GM21447 (cell line): ENCODE measurements at regions not wholly inside any gene's neighbourhood (a gene's known extent, or its start where the extent isn't known, plus 50 kb on each side); places are given as distances from the start of the nearest gene placed in this dataset.
"Not testable (repeated sequence)": the region's sequence is repeated elsewhere in the genome, so short reads cannot be mapped to it uniquely, and the experiment has no call there.

Experiments
- ATAC-seq: cut with Tn5 transposase; IDR thresholded peaks from one replicate; pipeline ENCODE4 v1.9.1; 2021; ENCODE audit not compliant: unreplicated experiment

DNA sequence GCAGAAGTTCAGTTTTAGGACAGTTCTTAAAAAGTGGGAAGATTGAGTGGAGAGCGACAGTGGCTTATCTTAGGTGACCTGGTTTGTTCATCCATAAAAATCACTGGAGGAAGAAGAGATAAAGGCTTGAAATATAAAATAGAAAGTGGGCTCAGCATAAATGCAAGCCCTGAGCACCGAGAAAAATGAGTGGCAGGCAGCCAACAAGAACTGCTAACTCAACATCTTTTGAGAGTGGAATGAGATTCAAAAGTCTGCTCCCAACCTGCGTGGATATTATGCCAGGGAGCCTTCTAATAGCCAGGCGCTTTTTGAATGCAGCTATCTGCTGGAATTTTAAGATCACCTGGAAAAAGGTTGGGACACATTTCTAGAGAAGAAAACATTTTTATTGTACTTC, 666.5 kb downstream of the FLRT2 start:
- ATAC-seq: no peak

GRCh38 chr14:86193756-86194155, 663.8 kb downstream of the FLRT2 start:
- ATAC-seq: no peak

GRCh38 chr14:86179980-86180379, 650.0 kb downstream of the FLRT2 start:
- ATAC-seq: no peak

DNA sequence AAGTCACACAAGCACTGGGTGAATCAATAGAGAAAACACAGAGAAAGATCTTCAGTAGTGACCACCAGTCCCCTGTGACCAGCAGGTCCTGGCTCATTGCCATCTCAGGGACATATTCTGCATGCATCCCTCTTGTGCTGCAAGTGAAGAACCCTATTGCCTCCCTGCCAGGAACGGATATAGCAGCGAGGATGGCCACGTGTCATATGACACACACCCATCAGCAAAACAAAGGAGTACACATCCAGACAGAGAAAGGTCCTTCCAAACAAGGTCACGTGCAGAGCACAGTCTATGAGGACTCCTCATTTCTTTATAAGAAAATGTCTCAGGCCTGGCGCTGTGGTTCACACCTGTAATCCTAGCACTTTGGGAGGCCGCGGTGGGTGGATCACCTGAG, 638.4 kb downstream of the FLRT2 start:
- ATAC-seq: no peak

GRCh38 chr14:86166541-86166940, 636.6 kb downstream of the FLRT2 start:
- no peak for ATAC-seq

GRCh38 chr14:86153480-86153879, 623.5 kb downstream of the FLRT2 start:
- ATAC-seq: no peak

GRCh38 chr14:86143248-86143647, 613.3 kb downstream of the FLRT2 start:
- no peak for ATAC-seq

- ATAC-seq: no peak
Measured at GRCh38 chr14:86141966-86142365, 612.0 kb downstream of the FLRT2 start.

DNA sequence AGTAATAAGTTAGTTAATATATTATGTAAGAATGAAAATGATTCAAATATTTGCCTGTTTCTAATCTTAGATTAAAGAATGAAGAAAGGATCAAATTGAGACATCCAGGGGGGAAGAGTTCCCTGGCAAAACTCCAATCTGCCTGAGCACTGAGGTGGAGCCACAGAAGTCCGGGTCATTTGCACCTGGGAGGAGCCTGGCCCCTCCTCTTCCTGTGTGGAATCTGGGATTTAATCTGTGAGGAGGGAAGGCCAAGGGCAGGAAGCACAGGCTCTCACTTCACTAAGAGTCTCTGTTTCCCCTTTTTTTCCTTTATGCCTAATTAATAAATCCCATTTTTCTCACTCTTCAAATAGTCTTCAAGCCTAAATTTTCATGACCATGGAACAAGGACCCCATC, 599.5 kb downstream of the FLRT2 start:
- no peak for ATAC-seq

- ATAC-seq: no peak
Measured at GRCh38 chr14:86124328-86124727, 594.4 kb downstream of the FLRT2 start.

DNA sequence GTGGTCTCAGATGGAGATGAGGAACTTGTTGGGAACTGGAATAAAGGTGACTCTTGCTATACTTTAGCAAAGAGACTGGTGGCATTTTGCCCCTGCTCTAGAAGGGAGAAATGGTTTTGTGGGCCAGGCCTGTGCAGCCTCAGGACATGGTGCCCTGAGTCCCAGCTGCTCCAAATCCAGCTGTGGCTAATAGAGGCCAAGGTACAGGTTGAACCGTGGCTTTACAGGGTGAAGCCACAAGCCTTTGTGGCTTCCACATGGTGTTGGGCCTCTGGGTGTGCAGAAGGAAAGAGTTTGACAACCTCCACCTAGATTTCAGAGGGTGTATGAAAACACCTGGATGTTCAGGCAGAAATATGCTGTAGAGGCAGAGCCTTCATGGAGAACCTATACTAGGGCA, 586.0 kb downstream of the FLRT2 start:
- ATAC-seq: no peak

GRCh38 chr14:86110871-86111270, 580.9 kb downstream of the FLRT2 start:
- ATAC-seq: not testable (repeated sequence)

GRCh38 chr14:86104691-86105265, 574.8 kb downstream of the FLRT2 start:
- ATAC-seq: no peak

GRCh38 chr14:86094512-86094911, 564.6 kb downstream of the FLRT2 start:
- no peak for ATAC-seq

DNA sequence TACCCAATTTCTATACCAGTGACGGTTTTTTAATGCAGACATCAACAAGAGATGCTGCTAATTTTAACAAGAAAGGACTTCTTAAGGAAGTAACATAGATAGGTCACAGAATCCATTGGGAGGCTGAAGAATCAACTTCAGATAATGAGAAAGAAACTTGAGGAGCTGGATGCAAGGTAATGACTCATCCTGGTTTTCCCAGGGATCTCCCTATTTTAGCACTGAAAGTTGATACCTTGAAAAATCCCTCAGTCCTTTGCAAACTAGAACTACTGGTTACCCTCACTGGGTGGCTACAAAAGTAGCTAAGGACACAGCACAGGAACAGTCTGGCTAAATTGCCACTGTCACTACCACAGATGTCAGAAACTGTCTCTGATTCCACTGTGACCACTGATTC, 561.9 kb downstream of the FLRT2 start:
- no peak for ATAC-seq

- no peak for ATAC-seq
Measured at GRCh38 chr14:86088156-86088555, 558.2 kb downstream of the FLRT2 start.

GRCh38 chr14:86087377-86087776, 557.4 kb downstream of the FLRT2 start:
- no peak for ATAC-seq

DNA sequence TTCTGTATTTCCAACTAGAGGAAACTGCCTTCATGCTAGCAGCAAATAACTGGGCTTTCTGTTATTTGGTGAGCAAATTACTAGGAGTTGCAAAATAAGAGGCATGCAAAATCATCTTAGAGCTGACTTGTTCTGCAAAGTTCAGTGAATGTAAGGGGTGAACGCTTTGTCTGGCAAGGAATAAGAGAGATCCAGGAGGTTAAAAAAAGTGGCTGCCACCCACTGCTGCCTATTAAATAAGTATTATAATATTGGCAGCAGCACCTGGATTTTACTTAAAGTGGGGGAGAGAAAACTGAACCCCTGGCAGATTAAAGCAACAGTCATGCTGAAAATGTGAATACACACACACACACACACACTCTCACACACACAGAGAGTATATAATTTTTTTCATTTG, 557.0 kb downstream of the FLRT2 start:
- no peak for ATAC-seq

DNA sequence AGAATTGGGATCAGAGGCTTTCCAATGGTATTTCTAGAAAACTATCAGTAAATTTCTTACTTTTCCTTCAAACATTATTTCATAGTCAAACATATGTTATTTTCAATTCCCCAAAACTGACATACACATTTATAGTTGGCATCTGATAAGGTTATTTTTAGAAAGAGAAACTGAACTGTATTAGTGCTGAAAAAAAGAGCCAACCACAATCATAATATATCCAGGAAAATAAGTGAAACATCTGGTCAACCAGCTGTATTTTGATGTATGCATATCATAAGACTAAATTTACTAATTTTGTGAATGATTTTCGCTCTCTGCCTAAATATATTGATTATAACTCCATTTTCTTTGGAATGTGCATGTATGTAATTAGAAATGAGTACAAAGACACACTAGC, 554.2 kb downstream of the FLRT2 start:
- ATAC-seq: no peak

DNA sequence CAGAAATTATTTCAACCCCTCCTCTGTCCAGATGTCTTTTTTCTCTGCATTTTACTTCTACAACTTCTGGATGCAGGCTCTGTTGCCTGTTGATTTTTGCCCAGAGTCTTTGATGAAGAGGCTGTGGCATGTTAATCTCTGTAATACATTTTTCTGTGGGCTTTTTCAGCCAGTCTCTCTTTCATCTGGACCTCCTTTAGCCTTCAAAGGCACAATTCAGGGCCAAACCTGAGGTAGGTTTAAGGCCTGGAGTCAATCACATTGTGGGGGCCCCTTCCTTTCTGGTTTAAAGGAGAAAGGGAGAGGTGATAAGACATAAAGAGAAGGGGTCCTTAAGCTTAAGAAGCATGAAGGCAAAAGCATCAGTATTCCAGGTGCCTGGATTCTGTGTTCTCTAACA, 553.7 kb downstream of the FLRT2 start:
- ATAC-seq: no peak

DNA sequence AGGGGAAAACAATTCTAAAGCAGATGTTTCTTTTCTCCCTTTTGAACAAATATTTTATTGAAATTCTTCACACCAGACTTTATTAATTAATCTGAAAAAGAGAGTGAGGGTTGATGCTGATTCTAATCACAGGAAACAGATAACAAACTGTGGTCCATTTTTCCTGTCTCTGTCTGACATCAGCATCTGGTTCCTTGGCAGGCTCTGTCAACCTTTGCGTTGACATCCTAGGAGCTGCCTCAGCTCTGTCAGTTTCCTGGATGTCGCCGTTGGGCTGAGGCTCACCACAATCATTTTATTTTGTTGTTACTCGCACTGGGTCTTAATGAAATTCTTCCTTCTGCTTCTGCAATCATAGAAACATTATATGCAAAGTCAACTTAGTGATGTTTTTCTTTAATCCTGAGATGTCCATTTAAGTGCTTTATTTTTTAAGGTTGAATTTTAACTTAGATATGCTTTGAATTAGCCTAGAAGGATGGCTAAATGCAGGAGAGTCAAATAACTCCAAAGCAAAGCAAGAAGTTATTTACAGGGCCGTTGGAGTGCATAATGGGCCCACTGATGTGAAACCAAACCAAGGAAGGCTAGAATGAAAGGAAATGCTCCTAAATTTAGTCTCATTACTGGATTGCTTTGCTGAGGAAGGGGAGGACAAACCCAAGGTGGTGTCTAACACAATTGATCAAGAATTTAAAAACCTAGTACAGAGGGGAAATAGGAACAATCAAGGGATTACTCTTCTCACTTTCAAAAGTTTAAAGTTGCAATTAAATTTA, 542.4 kb downstream of the FLRT2 start:
- ATAC-seq: no peak

DNA sequence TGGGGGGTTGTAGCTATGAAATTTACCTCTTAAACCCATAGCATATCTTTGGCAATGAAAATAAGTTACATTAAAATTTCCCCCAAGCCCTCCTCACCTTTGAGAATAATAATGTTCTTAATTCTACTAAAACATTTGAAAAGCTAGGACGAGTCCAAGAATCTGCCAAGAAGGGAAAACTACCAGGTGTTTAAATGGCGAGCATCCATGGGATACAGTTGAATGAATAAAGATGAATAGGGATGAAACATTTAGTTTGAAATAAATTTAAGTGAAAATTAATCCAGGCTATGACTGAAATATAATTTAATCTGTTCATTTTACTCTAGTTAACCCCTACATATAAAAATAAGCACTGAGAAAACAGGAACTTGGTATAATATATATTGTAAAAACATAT, 536.7 kb downstream of the FLRT2 start:
- ATAC-seq: no peak

- ATAC-seq: no peak
Measured at GRCh38 chr14:86065407-86065806, 535.5 kb downstream of the FLRT2 start.
